PC-9 (cell line): ENCODE measurements at regions not wholly inside any gene's neighbourhood (a gene's known extent, or its start where the extent isn't known, plus 50 kb on each side); places are given as distances from the start of the nearest gene placed in this dataset.

Source experiments
- EZH2 ChIP-seq: fragments of 200-600 bp; sonication (generic); IDR thresholded peaks from 2 replicates; pipeline ENCODE4 v1.8.0; 2017; ENCODE audit warnings: antibody characterized with exemption, low read depth
- TF ChIP-seq, protein P1 (sequence below): fragments of 200-600 bp; sonication (generic); conservative IDR thresholded peaks from 2 replicates; pipeline ENCODE4 v1.6.1; 2017; ENCODE audit warnings: mixed run types, antibody characterized with exemption, mild to moderate bottlenecking, moderate library complexity

DNA sequence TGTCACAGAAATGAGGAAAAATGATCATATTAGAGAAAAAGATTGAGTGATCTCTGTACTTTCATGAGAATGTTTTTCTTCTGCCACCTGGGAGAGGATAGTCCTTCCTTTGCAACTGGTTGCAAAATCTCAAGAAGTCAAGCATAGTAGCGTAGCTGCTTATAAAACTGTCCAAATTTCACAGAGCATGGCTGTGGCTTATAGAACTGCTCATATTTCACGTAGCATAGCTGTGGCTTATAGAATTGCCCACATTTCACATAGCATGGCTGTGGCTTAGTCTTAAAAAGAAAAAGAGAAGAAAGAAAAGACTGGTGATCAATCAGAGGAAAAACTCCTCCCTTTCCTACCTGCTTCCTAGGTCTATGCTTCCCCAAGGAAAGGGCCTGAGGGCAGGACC lies 329.5 kb downstream of the SIPA1L2 start:
- TF ChIP-seq, protein P1, sequence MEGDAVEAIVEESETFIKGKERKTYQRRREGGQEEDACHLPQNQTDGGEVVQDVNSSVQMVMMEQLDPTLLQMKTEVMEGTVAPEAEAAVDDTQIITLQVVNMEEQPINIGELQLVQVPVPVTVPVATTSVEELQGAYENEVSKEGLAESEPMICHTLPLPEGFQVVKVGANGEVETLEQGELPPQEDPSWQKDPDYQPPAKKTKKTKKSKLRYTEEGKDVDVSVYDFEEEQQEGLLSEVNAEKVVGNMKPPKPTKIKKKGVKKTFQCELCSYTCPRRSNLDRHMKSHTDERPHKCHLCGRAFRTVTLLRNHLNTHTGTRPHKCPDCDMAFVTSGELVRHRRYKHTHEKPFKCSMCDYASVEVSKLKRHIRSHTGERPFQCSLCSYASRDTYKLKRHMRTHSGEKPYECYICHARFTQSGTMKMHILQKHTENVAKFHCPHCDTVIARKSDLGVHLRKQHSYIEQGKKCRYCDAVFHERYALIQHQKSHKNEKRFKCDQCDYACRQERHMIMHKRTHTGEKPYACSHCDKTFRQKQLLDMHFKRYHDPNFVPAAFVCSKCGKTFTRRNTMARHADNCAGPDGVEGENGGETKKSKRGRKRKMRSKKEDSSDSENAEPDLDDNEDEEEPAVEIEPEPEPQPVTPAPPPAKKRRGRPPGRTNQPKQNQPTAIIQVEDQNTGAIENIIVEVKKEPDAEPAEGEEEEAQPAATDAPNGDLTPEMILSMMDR: no peak
- TF ChIP-seq EZH2: no peak
